ENCODE measurements at regions not wholly inside any gene's neighbourhood (a gene's known extent, or its start where the extent isn't known, plus 50 kb on each side); places are given as distances from the start of the nearest gene placed in this dataset.

DNA sequence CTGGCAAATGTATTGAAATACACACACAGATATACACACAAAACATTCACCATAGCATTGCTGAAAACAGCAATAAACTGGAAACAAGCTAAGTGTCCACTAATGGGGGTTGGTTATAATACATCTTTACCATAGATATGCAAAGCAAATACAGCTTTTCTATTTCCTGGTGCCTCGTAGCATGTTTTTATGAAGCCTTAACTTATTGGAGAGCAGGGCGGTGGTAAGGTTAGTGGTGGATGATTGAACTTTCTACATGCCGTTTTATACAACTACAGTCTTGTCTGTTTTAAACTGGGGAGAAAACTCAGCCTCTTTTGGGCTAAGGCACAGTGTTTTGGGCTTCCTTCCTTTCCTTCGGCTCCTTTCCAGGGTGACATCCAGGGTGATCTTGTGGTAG, 104.5 kb downstream of the NR2F2 start:
- intact Hi-C loops (cut with DNase I; ENCODE audit: low total_unique reads) = no loop called here
- H3K4me3 ChIP-seq = no peak overlapping the region
- H3K9me3 ChIP-seq = no peaks in the 10 kb centered on the region
- TF ChIP-seq, protein P1, sequence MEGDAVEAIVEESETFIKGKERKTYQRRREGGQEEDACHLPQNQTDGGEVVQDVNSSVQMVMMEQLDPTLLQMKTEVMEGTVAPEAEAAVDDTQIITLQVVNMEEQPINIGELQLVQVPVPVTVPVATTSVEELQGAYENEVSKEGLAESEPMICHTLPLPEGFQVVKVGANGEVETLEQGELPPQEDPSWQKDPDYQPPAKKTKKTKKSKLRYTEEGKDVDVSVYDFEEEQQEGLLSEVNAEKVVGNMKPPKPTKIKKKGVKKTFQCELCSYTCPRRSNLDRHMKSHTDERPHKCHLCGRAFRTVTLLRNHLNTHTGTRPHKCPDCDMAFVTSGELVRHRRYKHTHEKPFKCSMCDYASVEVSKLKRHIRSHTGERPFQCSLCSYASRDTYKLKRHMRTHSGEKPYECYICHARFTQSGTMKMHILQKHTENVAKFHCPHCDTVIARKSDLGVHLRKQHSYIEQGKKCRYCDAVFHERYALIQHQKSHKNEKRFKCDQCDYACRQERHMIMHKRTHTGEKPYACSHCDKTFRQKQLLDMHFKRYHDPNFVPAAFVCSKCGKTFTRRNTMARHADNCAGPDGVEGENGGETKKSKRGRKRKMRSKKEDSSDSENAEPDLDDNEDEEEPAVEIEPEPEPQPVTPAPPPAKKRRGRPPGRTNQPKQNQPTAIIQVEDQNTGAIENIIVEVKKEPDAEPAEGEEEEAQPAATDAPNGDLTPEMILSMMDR (IDR thresholded peaks at IDR 0.05 in 4 of 5, conservative IDR thresholded peaks at IDR 0.05 in 1 of 5) = no peak
- TF ChIP-seq POLR2A (IDR thresholded peaks at IDR 0.05) = no peak
- no peaks in the 10 kb centered on the region for H3K4me1 ChIP-seq
- ATAC-seq (no peak), DNase-seq (no peak)
- H3K27me3 ChIP-seq = no peaks in the 10 kb centered on the region
- in situ Hi-C loops (cut with MboI; ENCODE audit: low sequenced_read_pairs in 4 of 4) = no loop called here
- no peaks in the 10 kb centered on the region for H3K36me3 ChIP-seq
- H3K27ac ChIP-seq = no peak overlapping the region

DNA sequence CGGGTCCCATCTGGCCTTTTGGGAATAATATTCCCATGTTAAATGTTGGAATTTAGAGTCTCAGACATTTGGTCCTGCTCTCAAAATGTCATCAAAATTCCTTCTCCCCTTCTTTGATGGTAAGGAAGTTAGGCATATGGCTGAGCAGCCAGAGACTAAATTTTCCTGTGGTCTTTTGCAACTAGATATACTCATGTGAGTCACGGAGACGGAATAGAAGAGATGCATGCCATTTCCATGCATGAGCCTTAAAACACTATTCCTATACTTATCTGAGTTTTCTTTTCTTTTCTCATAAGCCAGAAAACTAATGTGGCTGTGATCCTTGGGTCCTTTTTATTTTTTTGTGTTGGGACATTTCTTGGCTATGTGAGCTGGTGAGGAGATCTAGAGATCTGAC, 105.3 kb downstream of the NR2F2 start:
- no peaks in the 10 kb centered on the region for H3K4me1 ChIP-seq
- H3K36me3 ChIP-seq = no peaks in the 10 kb centered on the region
- in situ Hi-C loops (cut with MboI; ENCODE audit: low sequenced_read_pairs in 4 of 4) = no loop called here
- no peak overlapping the region for H3K4me3 ChIP-seq
- H3K27ac ChIP-seq = no peak overlapping the region
- intact Hi-C loops (cut with DNase I; ENCODE audit: low total_unique reads) = no loop called here
- DNase-seq (no peak), ATAC-seq (no peak)
- no peaks in the 10 kb centered on the region for H3K27me3 ChIP-seq
- H3K9me3 ChIP-seq = no peaks in the 10 kb centered on the region
- no peak for TF ChIP-seq POLR2A (IDR thresholded peaks at IDR 0.05)
- TF ChIP-seq, protein P1 (IDR thresholded peaks at IDR 0.05 in 4 of 5, conservative IDR thresholded peaks at IDR 0.05 in 1 of 5) = no peak

DNA sequence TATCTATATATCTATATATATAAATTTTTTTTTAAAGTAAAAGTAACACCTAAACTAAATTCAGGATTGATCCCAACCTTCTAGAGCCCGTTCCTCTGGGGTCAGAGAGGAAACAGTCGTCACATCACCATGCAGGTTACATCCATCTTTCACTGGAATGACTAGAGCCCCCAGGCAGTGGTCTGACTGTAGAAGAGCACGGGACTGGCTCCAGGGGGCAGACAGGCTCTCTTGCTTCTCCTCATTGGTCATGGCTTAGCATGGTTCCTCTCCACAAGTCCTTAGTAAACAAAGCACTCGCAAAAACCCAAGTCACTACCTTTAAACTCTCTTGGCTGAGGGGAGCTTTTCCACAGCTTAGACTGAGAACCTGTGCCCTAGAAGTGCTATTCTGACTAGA, 110.5 kb downstream of the NR2F2 start:
- Histone ChIP-seq H3K4me1 (no peaks in the 10 kb centered on the region), H3K4me3 (no peak overlapping the region), H3K9me3 (no peaks in the 10 kb centered on the region), H3K27ac (no peak overlapping the region), H3K36me3 (no peaks in the 10 kb centered on the region), H3K27me3 (no peaks in the 10 kb centered on the region)
- no peak for ATAC-seq
- no peak for DNase-seq
- TF ChIP-seq, protein P1 (IDR thresholded peaks at IDR 0.05 in 4 of 5, conservative IDR thresholded peaks at IDR 0.05 in 1 of 5) = no peak
- TF ChIP-seq POLR2A (IDR thresholded peaks at IDR 0.05) = no peak
- in situ Hi-C loops (cut with MboI; ENCODE audit: low sequenced_read_pairs in 4 of 4) (no loop called here), intact Hi-C loops (cut with DNase I; ENCODE audit: low total_unique reads) (no loop called here)

DNA sequence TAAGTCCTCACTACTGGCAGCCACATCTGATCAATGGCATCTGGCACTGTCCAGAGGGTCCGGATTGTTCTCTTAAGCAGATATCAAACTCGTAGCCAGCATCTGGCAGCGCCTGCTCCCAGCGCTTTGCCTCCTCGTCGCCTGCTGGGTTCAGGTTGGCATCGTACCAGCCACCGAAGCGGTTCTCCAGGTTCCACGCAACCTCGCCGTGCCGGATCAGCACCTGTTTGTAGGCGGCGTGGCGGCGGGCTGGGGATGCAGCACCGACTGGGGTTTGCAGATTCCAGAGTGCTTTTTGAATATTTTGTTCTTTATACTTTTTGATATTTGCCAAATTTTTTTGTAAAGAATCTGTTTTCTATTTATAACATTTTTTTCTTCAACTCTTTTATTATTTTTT, 111.6 kb downstream of the NR2F2 start:
- H3K36me3 ChIP-seq = no peaks in the 10 kb centered on the region
- no peak for ATAC-seq
- H3K4me3 ChIP-seq = no peak overlapping the region
- no peaks in the 10 kb centered on the region for H3K9me3 ChIP-seq
- TF ChIP-seq, protein P1 (IDR thresholded peaks at IDR 0.05 in 4 of 5, conservative IDR thresholded peaks at IDR 0.05 in 1 of 5) = no peak
- no peak for TF ChIP-seq POLR2A (IDR thresholded peaks at IDR 0.05)
- H3K27ac ChIP-seq = no peak overlapping the region
- in situ Hi-C loops (cut with MboI; ENCODE audit: low sequenced_read_pairs in 4 of 4) (no loop called here), intact Hi-C loops (cut with DNase I; ENCODE audit: low total_unique reads) (no loop called here)
- no peaks in the 10 kb centered on the region for H3K27me3 ChIP-seq
- no peak for DNase-seq
- H3K4me1 ChIP-seq = no peaks in the 10 kb centered on the region

DNA sequence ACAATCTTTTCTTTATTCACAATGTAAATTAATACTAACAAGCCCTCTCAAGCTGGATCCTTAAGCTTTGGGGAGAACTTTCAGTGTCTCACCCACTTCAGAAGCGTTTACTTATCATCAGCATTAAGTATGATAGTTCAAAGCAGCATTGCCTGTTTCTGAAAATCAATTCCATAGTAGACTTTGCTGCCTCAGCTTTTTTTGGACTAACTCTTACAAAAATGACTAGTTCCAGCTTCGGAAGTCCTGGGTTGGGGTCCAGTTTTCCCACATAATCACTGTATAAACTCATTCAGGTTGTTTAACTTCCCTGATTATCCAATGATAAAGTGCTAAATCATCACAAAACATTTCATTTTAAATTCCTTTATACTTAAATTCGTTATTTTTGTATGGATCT, 114.4 kb downstream of the NR2F2 start:
- H3K36me3 ChIP-seq = no peaks in the 10 kb centered on the region
- DNase-seq (no peak), ATAC-seq (no peak)
- no peak overlapping the region for H3K4me3 ChIP-seq
- no peak overlapping the region for H3K27ac ChIP-seq
- in situ Hi-C loops (cut with MboI; ENCODE audit: low sequenced_read_pairs in 4 of 4) = no loop called here
- H3K4me1 ChIP-seq = no peaks in the 10 kb centered on the region
- H3K27me3 ChIP-seq = peaks cover 0 to 6% (median 0%) of the 10 kb centered on the region in 3 donors
- intact Hi-C loops (cut with DNase I; ENCODE audit: low total_unique reads) = no loop called here
- no peaks in the 10 kb centered on the region for H3K9me3 ChIP-seq
- no peak for TF ChIP-seq POLR2A (IDR thresholded peaks at IDR 0.05)
- TF ChIP-seq, protein P1 (IDR thresholded peaks at IDR 0.05 in 4 of 5, conservative IDR thresholded peaks at IDR 0.05 in 1 of 5) = no peak

Measured in gastrocnemius medialis (tissue), 4 donors.